ENCODE measurements at regions not wholly inside any gene's neighbourhood (a gene's known extent, or its start where the extent isn't known, plus 50 kb on each side); places are given as distances from the start of the nearest gene placed in this dataset.

GRCh38 chr18:56374007-56374655 lies 264.3 kb downstream of the TXNL1 start:
- no peak for DNase-seq

- no peak for DNase-seq
Observed at GRCh38 chr18:56373601-56374000, 264.8 kb downstream of the TXNL1 start.

- DNase-seq: no peak
Observed at GRCh38 chr18:56368066-56368465, 270.3 kb downstream of the TXNL1 start.

- no peak for DNase-seq
Observed at GRCh38 chr18:56358608-56359280, 279.6 kb downstream of the TXNL1 start.

GRCh38 chr18:56353663-56354260 lies 284.6 kb downstream of the TXNL1 start:
- DNase-seq: no peak

GRCh38 chr18:56351911-56352500 lies 286.4 kb downstream of the TXNL1 start:
- DNase-seq: no peak

GRCh38 chr18:56337507-56337906 lies 300.9 kb downstream of the TXNL1 start:
- no peak for DNase-seq

- no peak for DNase-seq
Observed at GRCh38 chr18:56333839-56334238, 304.6 kb downstream of the TXNL1 start.

- DNase-seq: no peak
Observed at GRCh38 chr18:56333146-56333545, 305.2 kb downstream of the TXNL1 start.

GRCh38 chr18:56332371-56332770 lies 306.0 kb downstream of the TXNL1 start:
- no peak for DNase-seq

- no peak for DNase-seq
Observed at GRCh38 chr18:56330366-56331110, 307.9 kb downstream of the TXNL1 start.

- no peak for DNase-seq
Observed at GRCh38 chr18:56329536-56329935, 308.9 kb downstream of the TXNL1 start.

GRCh38 chr18:56327191-56327885 lies 311.1 kb downstream of the TXNL1 start:
- no peak for DNase-seq

- DNase-seq: no peak
Observed at GRCh38 chr18:56326336-56327072, 311.9 kb downstream of the TXNL1 start.

- no peak for DNase-seq
Observed at GRCh38 chr18:56323673-56324072, 314.7 kb downstream of the TXNL1 start.

- no peak for DNase-seq
Observed at GRCh38 chr18:56322406-56322805, 316.0 kb downstream of the TXNL1 start.

- no peak for DNase-seq
Observed at GRCh38 chr18:56321470-56321869, 316.9 kb downstream of the TXNL1 start.

- no peak for DNase-seq
Observed at GRCh38 chr18:56319953-56320352, 318.4 kb downstream of the TXNL1 start.

- DNase-seq: no peak
Observed at GRCh38 chr18:56316727-56317126, 321.7 kb downstream of the TXNL1 start.

- DNase-seq: no peak
Observed at GRCh38 chr18:56315363-56315762, 323.0 kb downstream of the TXNL1 start.

GRCh38 chr18:56314396-56314795 lies 324.0 kb downstream of the TXNL1 start:
- peak; percentile 21 for DNase-seq

Data from NCI-H1694 treated with DMSO at 0.1 percent for 48 hours (cell line).